Ovary (tissue), 3 donors: ENCODE measurements at regions not wholly inside any gene's neighbourhood (a gene's known extent, or its start where the extent isn't known, plus 50 kb on each side); places are given as distances from the start of the nearest gene placed in this dataset.

Source experiments
- CTCF ChIP-seq, 3 donors: fragments of 450-650 bp in 2 of 3; fragments of 200-600 bp in 1 of 3; IDR thresholded peaks; one replicate each; pipeline versions ENCODE4 v1.5.1 to v1.8.0; 2016 to 2022; ENCODE audit warnings: antibody characterized with exemption in 3 of 3, mild to moderate bottlenecking in 1 of 3
- EP300 ChIP-seq: sonication (generic); formaldehyde crosslinking; IDR thresholded peaks from one replicate; pipeline ENCODE4 v1.6.1; 2017; ENCODE audit warnings: antibody characterized with exemption
- donor health status: DM: no; HTN: no; CAD: no.

- no peak for TF ChIP-seq CTCF (IDR thresholded peaks at IDR 0.05)
- TF ChIP-seq EP300, result no peak
Measured at GRCh38 chr2:4454907-4455306, 751.5 kb downstream of the DCDC2C start.
